BJ (cell line): ENCODE measurements at regions not wholly inside any gene's neighbourhood (a gene's known extent, or its start where the extent isn't known, plus 50 kb on each side); places are given as distances from the start of the nearest gene placed in this dataset.

Experiments
- CTCF ChIA-PET: fragments of 350-600 bp; formaldehyde crosslinking; extraction: SDS; loops from one replicate; lab custom pipeline; 2021; ENCODE audit warnings: antibody characterized with exemption, inconsistent platforms; lab: Yijun Ruan, JAX
- POLR2A ChIA-PET: fragments of 300-600 bp; sonication (Branson Sonifier 250); formaldehyde crosslinking; extraction: SDS; loops from one replicate; lab custom pipeline; 2021; ENCODE audit warnings: antibody characterized with exemption; lab: Charles Lee
- DNase-seq: peaks from one replicate; pipeline ENCODE4 v3.0.0-alpha.2; 2011; ENCODE audit warnings: low read depth
- H3K27me3 ChIP-seq: 2 replicates; pipeline ENCODE4 v1.6.0; 2011; ENCODE audit warnings: low read length; ENCODE audit not compliant: control insufficient read depth, insufficient read depth
- H3K36me3 ChIP-seq: 2 replicates; pipeline ENCODE4 v1.5.1; 2011; ENCODE audit warnings: low read length; ENCODE audit not compliant: control insufficient read depth, insufficient read depth
- H3K4me3 ChIP-seq: 2 replicates; pipeline ENCODE4 v1.5.1; 2011; ENCODE audit warnings: low read depth, mild to moderate bottlenecking, control low read depth, low read length
- TF ChIP-seq, protein P1 (sequence below): IDR thresholded peaks from 2 replicates; pipeline ENCODE4 v1.5.1; 2011; ENCODE audit warnings: low read depth, mild to moderate bottlenecking, control low read depth, inconsistent platforms, low read length, moderate library complexity; ENCODE audit not compliant: insufficient read depth

DNA sequence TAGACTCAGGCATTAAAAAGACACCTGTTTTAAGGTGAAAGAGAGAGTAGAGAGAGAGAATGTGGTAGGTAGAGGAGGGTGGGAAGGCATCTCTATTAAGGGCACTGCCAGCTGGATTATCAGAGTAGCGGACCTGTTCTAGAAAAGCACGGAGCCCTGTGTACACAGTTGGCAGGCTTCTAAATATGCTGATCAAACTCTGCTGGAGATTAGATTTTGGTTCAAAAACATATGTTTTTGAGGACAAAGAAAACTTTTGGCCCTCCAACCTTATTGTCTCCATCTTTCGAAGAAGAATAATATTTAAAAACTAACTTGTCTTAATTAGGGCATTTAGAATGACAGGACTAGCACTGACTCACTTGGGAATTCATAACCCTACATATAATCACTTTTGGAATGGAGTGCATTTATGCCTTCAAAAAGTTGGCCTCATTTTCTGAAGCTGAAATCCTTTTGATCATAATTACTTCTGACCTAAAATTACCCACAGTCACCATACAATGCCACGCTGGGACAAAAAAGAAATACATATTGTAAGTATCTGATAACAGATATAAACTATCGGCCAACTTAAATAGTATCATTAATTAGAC is 254.6 kb downstream of the MEIS1 start:
- CTCF ChIA-PET, result no interaction called here
- TF ChIP-seq, protein P1, sequence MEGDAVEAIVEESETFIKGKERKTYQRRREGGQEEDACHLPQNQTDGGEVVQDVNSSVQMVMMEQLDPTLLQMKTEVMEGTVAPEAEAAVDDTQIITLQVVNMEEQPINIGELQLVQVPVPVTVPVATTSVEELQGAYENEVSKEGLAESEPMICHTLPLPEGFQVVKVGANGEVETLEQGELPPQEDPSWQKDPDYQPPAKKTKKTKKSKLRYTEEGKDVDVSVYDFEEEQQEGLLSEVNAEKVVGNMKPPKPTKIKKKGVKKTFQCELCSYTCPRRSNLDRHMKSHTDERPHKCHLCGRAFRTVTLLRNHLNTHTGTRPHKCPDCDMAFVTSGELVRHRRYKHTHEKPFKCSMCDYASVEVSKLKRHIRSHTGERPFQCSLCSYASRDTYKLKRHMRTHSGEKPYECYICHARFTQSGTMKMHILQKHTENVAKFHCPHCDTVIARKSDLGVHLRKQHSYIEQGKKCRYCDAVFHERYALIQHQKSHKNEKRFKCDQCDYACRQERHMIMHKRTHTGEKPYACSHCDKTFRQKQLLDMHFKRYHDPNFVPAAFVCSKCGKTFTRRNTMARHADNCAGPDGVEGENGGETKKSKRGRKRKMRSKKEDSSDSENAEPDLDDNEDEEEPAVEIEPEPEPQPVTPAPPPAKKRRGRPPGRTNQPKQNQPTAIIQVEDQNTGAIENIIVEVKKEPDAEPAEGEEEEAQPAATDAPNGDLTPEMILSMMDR, result no peak
- Histone ChIP-seq H3K27me3 (no peaks in the 10 kb centered on the region), H3K36me3 (no peaks in the 10 kb centered on the region), H3K4me3 (no peak overlapping the region)
- DNase-seq, result no peak
- POLR2A ChIA-PET, result no interaction called here

DNA sequence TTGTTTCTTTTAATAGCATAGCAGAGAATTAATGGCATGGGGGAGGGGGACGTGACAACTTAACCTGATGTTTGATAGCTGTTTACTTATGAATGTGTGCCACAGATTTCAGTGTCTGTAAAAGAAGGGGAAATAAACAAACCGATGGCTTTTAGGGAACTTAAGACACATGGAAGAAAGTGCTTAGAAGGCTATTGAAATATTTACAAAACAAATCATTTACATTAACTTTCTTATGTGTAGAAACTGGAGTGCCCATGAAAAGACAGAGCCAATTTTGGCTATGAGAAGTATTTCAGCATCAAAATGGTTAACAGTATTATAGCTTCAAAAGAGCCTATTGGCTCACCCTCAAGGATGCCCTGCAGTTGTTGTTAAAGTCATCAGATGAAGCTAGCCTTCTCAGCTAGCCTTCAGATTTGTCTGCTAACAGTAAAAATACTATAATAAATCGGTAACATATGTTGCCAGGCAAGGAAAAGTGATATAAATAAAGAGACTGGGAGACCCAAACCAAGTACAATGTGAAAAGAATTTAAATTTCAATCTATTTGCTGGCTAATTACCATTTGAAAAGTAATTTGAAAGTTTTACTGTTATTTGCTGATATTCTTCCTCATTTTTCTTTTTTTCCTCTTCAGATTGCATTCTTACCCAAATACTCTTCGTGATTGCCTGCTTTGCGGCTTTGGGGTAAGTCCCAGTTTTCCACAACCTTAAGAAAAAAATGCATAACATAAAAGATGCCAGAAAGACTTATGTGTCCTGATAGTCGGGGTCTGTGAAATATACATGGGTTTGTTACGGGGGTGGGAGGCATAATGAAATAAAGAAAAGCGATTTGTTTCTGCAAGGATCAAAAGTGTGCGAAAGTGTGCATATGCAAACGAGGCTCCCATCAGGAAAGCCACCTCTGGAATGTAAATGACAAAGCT is 256.4 kb downstream of the MEIS1 start:
- H3K4me3 ChIP-seq, result no peak overlapping the region
- H3K36me3 ChIP-seq, result no peaks in the 10 kb centered on the region
- POLR2A ChIA-PET, result no interaction called here
- CTCF ChIA-PET, result interaction anchor here (0.6 to 0.9 kb wide), 2 partner anchors 10 to 32 kb away, joined by 3 read pairs; no protein-coding TSS in a partner anchor
- TF ChIP-seq, protein P1, result no peak
- H3K27me3 ChIP-seq, result no peaks in the 10 kb centered on the region
- DNase-seq, result no peak

DNA sequence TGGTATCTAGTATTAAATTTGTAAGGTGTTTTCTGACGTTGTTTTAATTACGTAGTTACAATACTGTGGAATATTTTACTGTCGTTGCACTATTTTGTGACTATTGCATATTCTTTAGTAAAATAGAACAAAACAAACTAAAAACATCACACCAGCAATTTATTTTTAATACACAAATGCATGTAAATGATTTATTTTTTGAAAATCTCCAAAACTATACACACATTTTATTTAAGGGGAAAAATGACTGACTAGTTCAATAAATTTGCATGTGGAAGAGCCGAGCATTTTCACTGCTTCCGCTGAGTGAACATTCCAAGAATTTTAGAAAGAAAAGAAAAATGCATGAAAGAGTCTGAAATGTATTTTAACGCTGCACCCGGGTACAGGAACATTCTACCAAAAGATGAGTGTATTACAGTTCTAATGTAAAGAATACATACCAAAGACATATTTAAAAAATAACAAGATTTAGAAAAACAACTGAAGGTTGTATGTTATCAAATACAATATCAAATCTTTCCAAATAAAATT is 257.7 kb downstream of the MEIS1 start:
- Histone ChIP-seq H3K4me3 (no peak overlapping the region), H3K36me3 (no peaks in the 10 kb centered on the region), H3K27me3 (no peaks in the 10 kb centered on the region)
- CTCF ChIA-PET, result interaction anchor here (0.9 kb wide), 1 partner anchor 30 kb away, joined by 3 read pairs; no protein-coding TSS in a partner anchor
- POLR2A ChIA-PET, result no interaction called here
- no peak for DNase-seq
- TF ChIP-seq, protein P1, result no peak

DNA sequence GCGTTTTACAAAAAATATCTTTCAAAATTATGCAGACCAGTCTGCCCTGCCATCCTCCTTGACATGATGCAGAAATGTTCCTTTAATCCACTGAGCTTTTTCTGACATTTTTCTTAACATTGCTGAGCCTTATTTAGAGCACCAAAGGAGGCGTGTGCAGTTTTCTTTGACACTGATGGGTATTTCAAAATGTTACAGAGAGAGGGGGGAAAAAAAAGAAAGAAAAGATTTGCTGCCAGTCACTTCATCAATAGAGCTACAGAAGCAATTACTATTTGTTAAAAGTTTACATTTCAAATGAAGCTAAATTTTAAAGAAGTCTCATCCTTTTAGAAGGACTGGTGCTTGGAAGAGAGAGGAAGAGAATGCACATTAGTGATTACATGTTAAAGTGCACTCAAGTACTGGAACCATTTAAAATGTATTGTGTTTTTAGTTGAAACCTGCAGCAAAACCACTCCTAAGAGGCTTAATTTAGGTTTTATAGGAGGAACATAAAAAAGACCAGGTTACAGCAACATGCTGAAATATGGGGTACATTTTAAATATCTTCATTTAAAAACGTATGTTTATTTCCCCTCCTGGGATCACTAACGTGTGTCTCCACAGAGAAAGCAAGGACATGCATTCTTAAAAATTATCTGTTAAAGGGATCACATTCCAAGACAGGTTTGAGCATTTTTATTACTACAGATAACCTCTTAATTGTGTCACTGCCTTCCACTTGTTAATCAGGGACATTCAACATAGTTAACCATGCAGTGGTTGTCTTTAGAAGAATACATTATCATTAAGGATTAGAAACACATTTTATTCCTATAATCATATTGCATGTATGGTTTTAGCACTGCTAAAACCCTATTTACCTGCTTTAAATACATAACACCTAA is 258.4 kb downstream of the MEIS1 start:
- no peak for DNase-seq
- TF ChIP-seq, protein P1, result no peak
- H3K36me3 ChIP-seq, result no peaks in the 10 kb centered on the region
- no peaks in the 10 kb centered on the region for H3K27me3 ChIP-seq
- ChIA-PET CTCF (no interaction called here), POLR2A (no interaction called here)
- H3K4me3 ChIP-seq, result no peak overlapping the region
